MM.1S (cell line): ENCODE measurements at regions not wholly inside any gene's neighbourhood (a gene's known extent, or its start where the extent isn't known, plus 50 kb on each side); places are given as distances from the start of the nearest gene placed in this dataset.

ENCODE experiments used
- CTCF ChIP-seq: fragments of 300-600 bp; sonication (generic); IDR thresholded peaks from 2 replicates; pipeline ENCODE4 v1.5.1; 2016; ENCODE audit warnings: antibody characterized with exemption, low read length, mixed read lengths
- EZH2 ChIP-seq: fragments of 300-600 bp; sonication (generic); optimal IDR thresholded peaks from 2 replicates; pipeline ENCODE3; 2017; ENCODE audit warnings: low read depth, mild to moderate bottlenecking, antibody characterized with exemption, low read length, mixed read lengths

GRCh38 chr5:92402956-92403702 lies 1020.0 kb upstream of the ARRDC3 start:
- TF ChIP-seq CTCF (no peak), EZH2 (no peak)
